Ovary (tissue), 3 donors: ENCODE measurements at regions not wholly inside any gene's neighbourhood (a gene's known extent, or its start where the extent isn't known, plus 50 kb on each side); places are given as distances from the start of the nearest gene placed in this dataset.

Experiments
- EP300 ChIP-seq: sonication (generic); formaldehyde crosslinking; IDR thresholded peaks from one replicate; pipeline ENCODE4 v1.6.1; 2017; ENCODE audit warnings: antibody characterized with exemption
- TF ChIP-seq, protein P1 (sequence below), 3 donors: fragments of 450-650 bp in 2 of 3; fragments of 200-600 bp in 1 of 3; IDR thresholded peaks; one replicate each; pipeline versions ENCODE4 v1.5.1 to v1.8.0; 2016 to 2022; ENCODE audit warnings: antibody characterized with exemption in 3 of 3, mild to moderate bottlenecking in 1 of 3
- donor health status: DM: no; HTN: no; CAD: no.

- TF ChIP-seq, protein P1, sequence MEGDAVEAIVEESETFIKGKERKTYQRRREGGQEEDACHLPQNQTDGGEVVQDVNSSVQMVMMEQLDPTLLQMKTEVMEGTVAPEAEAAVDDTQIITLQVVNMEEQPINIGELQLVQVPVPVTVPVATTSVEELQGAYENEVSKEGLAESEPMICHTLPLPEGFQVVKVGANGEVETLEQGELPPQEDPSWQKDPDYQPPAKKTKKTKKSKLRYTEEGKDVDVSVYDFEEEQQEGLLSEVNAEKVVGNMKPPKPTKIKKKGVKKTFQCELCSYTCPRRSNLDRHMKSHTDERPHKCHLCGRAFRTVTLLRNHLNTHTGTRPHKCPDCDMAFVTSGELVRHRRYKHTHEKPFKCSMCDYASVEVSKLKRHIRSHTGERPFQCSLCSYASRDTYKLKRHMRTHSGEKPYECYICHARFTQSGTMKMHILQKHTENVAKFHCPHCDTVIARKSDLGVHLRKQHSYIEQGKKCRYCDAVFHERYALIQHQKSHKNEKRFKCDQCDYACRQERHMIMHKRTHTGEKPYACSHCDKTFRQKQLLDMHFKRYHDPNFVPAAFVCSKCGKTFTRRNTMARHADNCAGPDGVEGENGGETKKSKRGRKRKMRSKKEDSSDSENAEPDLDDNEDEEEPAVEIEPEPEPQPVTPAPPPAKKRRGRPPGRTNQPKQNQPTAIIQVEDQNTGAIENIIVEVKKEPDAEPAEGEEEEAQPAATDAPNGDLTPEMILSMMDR (IDR thresholded peaks at IDR 0.05): no peak
- TF ChIP-seq EP300: no peak
Observed at GRCh38 chr10:88154596-88155250, 291.3 kb downstream of the PTEN start.
